Kidney (tissue), 13 donors: ENCODE measurements at regions not wholly inside any gene's neighbourhood (a gene's known extent, or its start where the extent isn't known, plus 50 kb on each side); places are given as distances from the start of the nearest gene placed in this dataset.

Experiments
- DNase-seq, 5 donors: peaks; one replicate each; pipeline ENCODE4 v3.0.0-alpha.2; 2013 to 2020
- FAIRE-seq: peaks from 2 replicates; lab custom pipeline; 2012; peaks lifted over from hg19 to GRCh38; lab: Jason Lieb, UNC
- H3K27ac ChIP-seq, 2 donors: one replicate each; pipeline ENCODE4 v1.7.0; 2013; ENCODE audit warnings: low read depth in 2 of 2, low read length in 2 of 2, inconsistent platforms in 1 of 2
- H3K27me3 ChIP-seq: one replicate; pipeline ENCODE4 v1.7.1; 2013; ENCODE audit warnings: low read length, inconsistent platforms; ENCODE audit not compliant: control insufficient read depth, insufficient read depth
- H3K36me3 ChIP-seq, 3 donors: one replicate each; pipeline versions ENCODE4 v1.7.0 to v1.7.1; 2013; ENCODE audit warnings: low read length in 3 of 3, control low read depth in 1 of 3, inconsistent platforms in 1 of 3; ENCODE audit not compliant: insufficient read depth in 3 of 3, control insufficient read depth in 2 of 3
- H3K4me1 ChIP-seq, 3 donors: one replicate each; pipeline versions ENCODE4 v1.7.0 to v1.7.1; 2013; ENCODE audit warnings: low read length in 3 of 3, inconsistent platforms in 1 of 3, low read depth in 1 of 3; ENCODE audit not compliant: control insufficient read depth in 2 of 3, insufficient read depth in 2 of 3
- H3K4me3 ChIP-seq, 3 donors: one replicate each; pipeline versions ENCODE4 v1.7.0 to v1.8.1; 2013; ENCODE audit warnings: low read length in 3 of 3, control low read depth in 1 of 3, inconsistent platforms in 1 of 3
- H3K9ac ChIP-seq, 3 donors: one replicate each; pipeline versions ENCODE4 v1.7.0 to v1.7.1; 2013; ENCODE audit warnings: low read length in 3 of 3, control low read depth in 1 of 3, inconsistent platforms in 1 of 3
- H3K9me3 ChIP-seq, 3 donors: one replicate each; pipeline versions ENCODE4 v1.7.0 to v1.7.1; 2013; ENCODE audit warnings: low read length in 3 of 3, control low read depth in 1 of 3, inconsistent platforms in 1 of 3; ENCODE audit not compliant: control insufficient read depth in 2 of 3, insufficient read depth in 1 of 3
- intact Hi-C: fragments of 100-400 bp; cut with DNase I; formaldehyde crosslinking; loops from one replicate; pipeline ENCODE4 v1.11.1; 2022
- TF ChIP-seq, protein P1 (sequence below): IDR thresholded peaks from 3 replicates; pipeline ENCODE4 v1.5.1; 2012; ENCODE audit warnings: mild to moderate bottlenecking, moderate library complexity, borderline replicate concordance; ENCODE audit not compliant: insufficient read depth; ENCODE audit errors: extremely low read depth
- donor health status: control.
- donor health status: control.
- donor health status: control.
- donor health status: control.
- donor health status: control.
- donor health status: DM: yes; HTN: yes; CAD: no.
- donor health status: Normal renal cell carcinoma (clear cell type).

DNA sequence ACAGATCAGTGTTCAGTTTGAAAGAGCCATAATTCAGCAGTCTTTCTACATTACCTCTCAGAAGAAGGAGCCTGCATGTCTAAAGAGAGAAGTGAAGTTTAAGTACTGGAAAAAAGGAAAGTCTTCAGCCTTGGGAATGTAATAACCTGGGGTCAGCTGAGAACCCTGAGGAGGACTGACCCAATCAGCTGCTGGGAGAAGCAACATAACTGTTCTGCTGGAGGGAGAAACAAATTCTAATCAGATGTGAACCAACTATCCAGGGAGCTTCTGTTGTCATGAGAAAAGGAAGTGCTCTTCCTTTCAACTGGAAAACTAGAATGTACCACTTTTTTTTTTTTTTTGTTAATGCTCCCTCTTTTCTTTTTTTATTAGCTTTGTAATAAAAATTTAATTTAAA, 64.5 kb upstream of the PDE5A start:
- FAIRE-seq: no peak
- intact Hi-C loops: no loop called here
- Histone ChIP-seq H3K9ac (no peak overlapping the region), H3K4me1 (no peaks in the 10 kb centered on the region), H3K27me3 (no peaks in the 10 kb centered on the region), H3K4me3 (no peak overlapping the region), H3K27ac (no peak overlapping the region), H3K9me3 (no peaks in the 10 kb centered on the region), H3K36me3 (no peaks in the 10 kb centered on the region)
- no peak for DNase-seq
- TF ChIP-seq, protein P1, sequence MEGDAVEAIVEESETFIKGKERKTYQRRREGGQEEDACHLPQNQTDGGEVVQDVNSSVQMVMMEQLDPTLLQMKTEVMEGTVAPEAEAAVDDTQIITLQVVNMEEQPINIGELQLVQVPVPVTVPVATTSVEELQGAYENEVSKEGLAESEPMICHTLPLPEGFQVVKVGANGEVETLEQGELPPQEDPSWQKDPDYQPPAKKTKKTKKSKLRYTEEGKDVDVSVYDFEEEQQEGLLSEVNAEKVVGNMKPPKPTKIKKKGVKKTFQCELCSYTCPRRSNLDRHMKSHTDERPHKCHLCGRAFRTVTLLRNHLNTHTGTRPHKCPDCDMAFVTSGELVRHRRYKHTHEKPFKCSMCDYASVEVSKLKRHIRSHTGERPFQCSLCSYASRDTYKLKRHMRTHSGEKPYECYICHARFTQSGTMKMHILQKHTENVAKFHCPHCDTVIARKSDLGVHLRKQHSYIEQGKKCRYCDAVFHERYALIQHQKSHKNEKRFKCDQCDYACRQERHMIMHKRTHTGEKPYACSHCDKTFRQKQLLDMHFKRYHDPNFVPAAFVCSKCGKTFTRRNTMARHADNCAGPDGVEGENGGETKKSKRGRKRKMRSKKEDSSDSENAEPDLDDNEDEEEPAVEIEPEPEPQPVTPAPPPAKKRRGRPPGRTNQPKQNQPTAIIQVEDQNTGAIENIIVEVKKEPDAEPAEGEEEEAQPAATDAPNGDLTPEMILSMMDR: no peak

DNA sequence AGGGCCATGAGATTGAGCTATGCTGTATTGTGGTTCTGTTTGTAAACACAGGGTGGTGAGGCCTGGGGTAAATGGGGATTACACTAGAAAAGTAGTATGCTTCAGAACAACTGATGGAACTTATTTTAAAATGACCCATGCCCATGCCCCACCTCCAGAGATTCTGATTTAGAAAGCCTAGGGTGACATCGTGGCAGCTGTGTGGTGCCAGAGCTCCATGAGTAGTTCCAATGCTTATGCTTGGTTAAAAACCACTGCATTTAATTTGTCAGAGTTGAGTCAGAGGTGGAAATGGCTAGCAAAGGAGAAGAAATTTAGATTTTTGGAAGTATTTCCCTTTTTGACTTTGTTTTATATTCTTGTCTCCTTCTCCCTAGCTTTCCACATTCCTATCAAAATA, 63.4 kb upstream of the PDE5A start:
- no peaks in the 10 kb centered on the region for H3K27me3 ChIP-seq
- FAIRE-seq: no peak
- intact Hi-C loops: no loop called here

DNA sequence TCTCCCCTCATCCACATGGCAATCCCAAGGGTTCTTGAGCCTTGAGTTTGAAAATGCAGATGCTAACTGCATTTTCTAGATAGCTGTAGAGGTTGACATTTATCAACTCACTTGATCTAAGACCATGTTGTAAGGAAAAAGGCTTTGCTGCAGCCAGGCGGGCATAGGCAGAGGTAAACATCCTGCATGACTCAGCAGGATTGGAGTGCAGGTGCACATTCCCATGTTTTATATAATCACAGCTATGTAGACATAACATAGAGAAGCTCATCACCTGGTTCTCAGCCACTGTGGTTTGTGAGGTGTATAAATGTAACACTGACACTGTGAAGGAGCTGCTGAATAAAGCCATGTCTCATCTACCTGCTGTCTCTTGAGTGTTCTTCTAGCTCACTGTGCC, 62.3 kb upstream of the PDE5A start:
- DNase-seq: no peak
- intact Hi-C loops: no loop called here
- H3K27me3 ChIP-seq: no peaks in the 10 kb centered on the region
- H3K27ac ChIP-seq: no peak overlapping the region
- no peak overlapping the region for H3K4me3 ChIP-seq
- TF ChIP-seq, protein P1: no peak
- no peaks in the 10 kb centered on the region for H3K9me3 ChIP-seq
- H3K9ac ChIP-seq: no peak overlapping the region
- no peak for FAIRE-seq
- H3K36me3 ChIP-seq: no peaks in the 10 kb centered on the region
- H3K4me1 ChIP-seq: no peaks in the 10 kb centered on the region

More for the DNA sequence above, 63.4 kb upstream of the PDE5A start:
- Histone ChIP-seq H3K4me1 (no peaks in the 10 kb centered on the region), H3K9me3 (no peaks in the 10 kb centered on the region), H3K4me3 (no peak overlapping the region), H3K27ac (no peak overlapping the region), H3K36me3 (no peaks in the 10 kb centered on the region), H3K9ac (no peak overlapping the region)
- no peak for DNase-seq
- TF ChIP-seq, protein P1: no peak

DNA sequence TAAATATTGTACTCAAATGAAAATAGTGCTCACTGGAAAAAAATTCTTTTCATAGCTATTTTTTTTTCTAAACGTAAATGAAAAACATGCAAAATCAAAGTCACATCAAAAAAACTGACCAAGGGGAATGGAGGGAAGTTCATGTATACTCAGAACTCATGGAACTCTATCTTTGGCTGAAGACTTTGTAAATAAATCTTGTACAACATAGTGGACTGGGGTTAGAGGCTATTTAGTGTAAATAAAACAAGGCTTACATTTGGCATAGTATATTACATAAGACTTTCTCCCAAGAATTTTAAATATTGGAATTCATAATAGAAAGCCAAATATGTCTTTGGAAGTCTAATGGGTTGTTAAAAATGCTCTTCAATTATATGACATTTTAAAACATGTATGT, 59.8 kb upstream of the PDE5A start:
- Histone ChIP-seq H3K4me3 (no peak overlapping the region), H3K9me3 (no peaks in the 10 kb centered on the region), H3K36me3 (no peaks in the 10 kb centered on the region), H3K27ac (no peak overlapping the region), H3K27me3 (no peaks in the 10 kb centered on the region), H3K4me1 (no peaks in the 10 kb centered on the region), H3K9ac (no peak overlapping the region)
- TF ChIP-seq, protein P1: no peak
- DNase-seq: peak in 2 of 5 donors; percentile 24 to 50
- intact Hi-C loops: no loop called here
- FAIRE-seq: no peak
